WTC11 (cell line): ENCODE measurements at regions not wholly inside any gene's neighbourhood (a gene's known extent, or its start where the extent isn't known, plus 50 kb on each side); places are given as distances from the start of the nearest gene placed in this dataset.

Experiments
- ATAC-seq: fragments of 200-7000 bp; cut with Tn5 transposase; 2 replicates; pipeline ENCODE4 v1.10.0; 2021; ENCODE audit warnings: mild to moderate bottlenecking, moderate library complexity
- CTCF ChIA-PET: fragments of 300-600 bp; sonication (Branson Sonifier 250); formaldehyde crosslinking; loops from one replicate; lab custom pipeline; 2021; ENCODE audit warnings: antibody characterized with exemption; lab: Charles Lee
- POLR2A ChIA-PET: fragments of 350-600 bp; sonication (Branson Sonifier 250); formaldehyde crosslinking; loops from one replicate; lab custom pipeline; 2021; ENCODE audit warnings: antibody characterized with exemption; lab: Charles Lee
- DNase-seq: peaks from one replicate; pipeline ENCODE4 v3.0.0; 2021; ENCODE audit warnings: low spot score
- H3K27ac Mint-ChIP-seq: 2 replicates; pipeline ENCODE4 v1.8.0; 2021; ENCODE audit warnings: mixed read lengths
- H3K27me3 Mint-ChIP-seq: 2 replicates; pipeline ENCODE4 v1.8.0; 2021; ENCODE audit warnings: low read depth, mild to moderate bottlenecking, moderate library complexity, mixed read lengths
- H3K36me3 Mint-ChIP-seq: 2 replicates; pipeline ENCODE4 v1.8.0; 2021; ENCODE audit warnings: mixed read lengths
- H3K4me1 Mint-ChIP-seq: 2 replicates; pipeline ENCODE4 v1.8.0; 2022; ENCODE audit warnings: mixed read lengths
- H3K4me3 Mint-ChIP-seq: 2 replicates; pipeline ENCODE4 v1.8.0; 2021; ENCODE audit warnings: mild to moderate bottlenecking, moderate library complexity, mixed read lengths
- H3K9me3 Mint-ChIP-seq: 2 replicates; pipeline ENCODE4 v1.8.0; 2021; ENCODE audit warnings: mixed read lengths
- AR ChIP-seq: fragments of 250-450 bp; sonication (Bioruptor Pico); IDR thresholded peaks from 2 replicates; pipeline ENCODE4 v1.9.0; 2021; ENCODE audit warnings: mild to moderate bottlenecking
- ARID4B ChIP-seq: sonication (generic); formaldehyde crosslinking; IDR thresholded peaks from 2 replicates; pipeline ENCODE4 v1.8.0; 2023; ENCODE audit warnings: missing genetic modification reagents, mild to moderate bottlenecking, borderline replicate concordance
- ATF6 ChIP-seq: sonication (generic); formaldehyde crosslinking; IDR thresholded peaks from 2 replicates; pipeline ENCODE4 v1.8.1; 2023; ENCODE audit warnings: mild to moderate bottlenecking, missing genetic modification reagents
- CBFB ChIP-seq: sonication (generic); formaldehyde crosslinking; IDR thresholded peaks from 2 replicates; pipeline ENCODE4 v1.8.1; 2022; ENCODE audit warnings: mild to moderate bottlenecking, low read depth, missing genetic modification reagents
- CTCF ChIP-seq: fragments of 200-600 bp; IDR thresholded peaks from 2 replicates; pipeline ENCODE4 v1.8.0; 2022; ENCODE audit warnings: antibody characterized with exemption
- ELF4 ChIP-seq: sonication (generic); formaldehyde crosslinking; IDR thresholded peaks from 2 replicates; pipeline ENCODE4 v1.8.1; 2022; ENCODE audit warnings: low read depth, mild to moderate bottlenecking, moderate library complexity, missing genetic modification reagents
- ESRRA ChIP-seq: sonication (generic); formaldehyde crosslinking; IDR thresholded peaks from 2 replicates; pipeline ENCODE4 v1.8.1; 2022; ENCODE audit warnings: mild to moderate bottlenecking, missing genetic modification reagents, borderline replicate concordance
- FOXP1 ChIP-seq: sonication (generic); formaldehyde crosslinking; IDR thresholded peaks from 2 replicates; pipeline ENCODE4 v1.8.0; 2022; ENCODE audit warnings: missing genetic modification reagents, mild to moderate bottlenecking, moderate library complexity, borderline replicate concordance
- GTF2I ChIP-seq: fragments of 250-450 bp; sonication (Bioruptor Pico); conservative IDR thresholded peaks from 2 replicates; pipeline ENCODE4 v1.4.0; 2021; ENCODE audit warnings: mild to moderate bottlenecking
- RELA ChIP-seq: sonication (generic); formaldehyde crosslinking; IDR thresholded peaks from 2 replicates; pipeline ENCODE4 v1.8.1; 2022; ENCODE audit warnings: missing genetic modification reagents, mild to moderate bottlenecking, borderline replicate concordance
- SMAD4 ChIP-seq: sonication (generic); formaldehyde crosslinking; IDR thresholded peaks from 2 replicates; pipeline ENCODE4 v1.8.0; 2022; ENCODE audit warnings: mild to moderate bottlenecking, missing genetic modification reagents
- ZBTB43 ChIP-seq: sonication (generic); formaldehyde crosslinking; IDR thresholded peaks from 2 replicates; pipeline ENCODE4 v1.8.1; 2023; ENCODE audit warnings: mild to moderate bottlenecking, missing genetic modification reagents
- ZNF396 ChIP-seq: fragments of 250-450 bp; sonication (Bioruptor Pico); IDR thresholded peaks from 2 replicates; pipeline ENCODE4 v1.8.0; 2021; ENCODE audit warnings: mild to moderate bottlenecking, moderate library complexity, borderline replicate concordance
- ZNF423 ChIP-seq: fragments of 250-450 bp; sonication (Bioruptor Pico); IDR thresholded peaks from 2 replicates; pipeline ENCODE4 v2.1.2; 2022; ENCODE audit warnings: mild to moderate bottlenecking, moderate library complexity
- TF ChIP-seq, protein P1 (sequence below): sonication (generic); formaldehyde crosslinking; IDR thresholded peaks from 2 replicates; pipeline ENCODE4 v1.8.1; 2022; ENCODE audit warnings: mild to moderate bottlenecking, moderate library complexity, missing genetic modification reagents

GRCh38 chr1:76687307-76688175 lies 179.7 kb upstream of the ST6GALNAC5 start:
- H3K4me1 Mint-ChIP-seq = no peaks in the 10 kb centered on the region
- TF ChIP-seq ZBTB43 (CRISPR knock-in tag) = no peak
- no peak for TF ChIP-seq ARID4B (CRISPR knock-in tag)
- no peak for TF ChIP-seq ELF4 (CRISPR knock-in tag)
- no peak for TF ChIP-seq FOXP1 (CRISPR knock-in tag)
- TF ChIP-seq AR (CRISPR knock-in tag) = no peak
- TF ChIP-seq, protein P1, sequence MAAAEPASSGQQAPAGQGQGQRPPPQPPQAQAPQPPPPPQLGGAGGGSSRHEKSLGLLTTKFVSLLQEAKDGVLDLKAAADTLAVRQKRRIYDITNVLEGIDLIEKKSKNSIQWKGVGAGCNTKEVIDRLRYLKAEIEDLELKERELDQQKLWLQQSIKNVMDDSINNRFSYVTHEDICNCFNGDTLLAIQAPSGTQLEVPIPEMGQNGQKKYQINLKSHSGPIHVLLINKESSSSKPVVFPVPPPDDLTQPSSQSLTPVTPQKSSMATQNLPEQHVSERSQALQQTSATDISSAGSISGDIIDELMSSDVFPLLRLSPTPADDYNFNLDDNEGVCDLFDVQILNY (CRISPR knock-in tag) = no peak
- no peak for TF ChIP-seq CBFB (CRISPR knock-in tag)
- no peak for TF ChIP-seq CTCF
- TF ChIP-seq SMAD4 = no peak
- TF ChIP-seq RELA (CRISPR knock-in tag) = no peak
- no peak for TF ChIP-seq ZNF396 (CRISPR knock-in tag)
- TF ChIP-seq GTF2I (CRISPR knock-in tag) = no peak
- no peak for TF ChIP-seq ESRRA (CRISPR knock-in tag)
- no peak for TF ChIP-seq ZNF423 (CRISPR knock-in tag)
- no peak for TF ChIP-seq ATF6 (CRISPR knock-in tag)
- ATAC-seq (no peak), DNase-seq (no peak)
- CTCF ChIA-PET = no interaction called here
- H3K27me3 Mint-ChIP-seq = no peaks in the 10 kb centered on the region
- no peak overlapping the region for H3K27ac Mint-ChIP-seq
- H3K9me3 Mint-ChIP-seq = peaks cover 4% of the 10 kb centered on the region; the same call in 1 of the 2 replicates
- H3K4me3 Mint-ChIP-seq = no peak overlapping the region
- no peaks in the 10 kb centered on the region for H3K36me3 Mint-ChIP-seq
- POLR2A ChIA-PET = no interaction called here
